Fibroblast of villous mesenchyme (primary cell): ENCODE measurements at regions not wholly inside any gene's neighbourhood (a gene's known extent, or its start where the extent isn't known, plus 50 kb on each side); places are given as distances from the start of the nearest gene placed in this dataset.

ENCODE experiments used
- DNase-seq: peaks from one replicate; pipeline ENCODE4 v3.0.0-alpha.2; 2010; ENCODE audit warnings: low read depth
- H3K4me3 ChIP-seq: 2 replicates; pipeline ENCODE4 v1.5.1; 2011; ENCODE audit warnings: low read depth, mild to moderate bottlenecking, low read length
- CTCF ChIP-seq: IDR thresholded peaks from 2 replicates; pipeline ENCODE4 v1.5.1; 2012; ENCODE audit warnings: low read depth, mild to moderate bottlenecking, low read length; ENCODE audit not compliant: insufficient read depth

GRCh38 chr21:33152732-33153130 is 77.0 kb upstream of the IFNAR2 start:
- no peak overlapping the region for H3K4me3 ChIP-seq
- TF ChIP-seq CTCF: no peak
- no peak for DNase-seq

GRCh38 chr21:33155005-33155404 is 74.7 kb upstream of the IFNAR2 start:
- no peak for TF ChIP-seq CTCF

GRCh38 chr21:33155422-33155821 is 74.3 kb upstream of the IFNAR2 start:
- TF ChIP-seq CTCF: no peak
- DNase-seq: no peak
- H3K4me3 ChIP-seq: no peak overlapping the region

More at GRCh38 chr21:33155005-33155404, 74.7 kb upstream of the IFNAR2 start:
- no peak for DNase-seq
- no peak overlapping the region for H3K4me3 ChIP-seq

GRCh38 chr21:33157303-33157702 is 72.4 kb upstream of the IFNAR2 start:
- no peak for DNase-seq
- no peak for TF ChIP-seq CTCF
- no peak overlapping the region for H3K4me3 ChIP-seq

GRCh38 chr21:33158654-33159053 is 71.1 kb upstream of the IFNAR2 start:
- DNase-seq: no peak
- H3K4me3 ChIP-seq: no peak overlapping the region
- no peak for TF ChIP-seq CTCF

GRCh38 chr21:33162436-33162951 is 67.2 kb upstream of the IFNAR2 start:
- TF ChIP-seq CTCF: no peak
- DNase-seq: no peak
- no peak overlapping the region for H3K4me3 ChIP-seq

GRCh38 chr21:33168886-33169285 is 60.9 kb upstream of the IFNAR2 start:
- H3K4me3 ChIP-seq: no peak overlapping the region
- DNase-seq: no peak
- no peak for TF ChIP-seq CTCF
